ENCODE measurements at regions not wholly inside any gene's neighbourhood (a gene's known extent, or its start where the extent isn't known, plus 50 kb on each side); places are given as distances from the start of the nearest gene placed in this dataset.

DNA sequence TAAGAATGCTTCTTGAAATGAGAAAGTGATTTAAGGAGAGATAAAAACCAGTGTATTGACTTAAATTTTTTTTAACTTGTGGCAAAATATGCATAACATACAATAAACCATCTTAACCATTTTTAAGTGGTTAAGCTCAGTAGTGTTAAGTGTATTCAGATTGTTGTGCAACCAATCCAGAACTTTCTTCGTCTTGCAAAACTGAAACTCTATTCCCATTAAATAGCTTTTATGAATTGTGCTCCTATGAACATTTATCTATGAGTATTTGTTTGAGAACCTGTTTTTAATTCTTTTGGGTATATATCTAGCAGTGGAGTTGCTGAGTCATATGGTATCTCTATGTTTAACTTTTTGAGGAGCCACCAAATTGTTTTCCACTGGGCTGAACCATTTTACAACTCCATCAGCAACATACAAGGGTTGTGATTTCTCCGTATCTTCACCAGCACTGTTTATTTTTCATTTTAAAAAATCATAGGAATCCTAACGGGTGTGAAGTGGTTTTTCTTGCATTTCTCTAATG is 76.6 kb upstream of the ACTBL2 start:
- DNase-seq = no peak
- Histone ChIP-seq H3K4me1 (ENCODE audit: control insufficient read depth in 1 of 2, extremely low read depth in 1 of 2, insufficient read depth in 2 of 2, low read length in 2 of 2) (no peaks in the 10 kb centered on the region), H3K27me3 (replicated peaks in 1 of 2; ENCODE audit: control insufficient read depth in 2 of 2, extremely low read depth in 1 of 2, insufficient read depth in 2 of 2, low read length in 1 of 2) (no peaks in the 10 kb centered on the region), H3K27ac (ENCODE audit: low read length) (no peak overlapping the region), H3K9me3 (no peaks in the 10 kb centered on the region), H3K36me3 (ENCODE audit: control insufficient read depth in 2 of 2, extremely low read depth in 1 of 2, insufficient read depth in 1 of 2, low read length in 1 of 2) (no peaks in the 10 kb centered on the region), H3K4me3 (ENCODE audit: control insufficient read depth in 1 of 2, extremely low read depth in 1 of 2, low read length in 1 of 2) (no peak overlapping the region)
- WGBS (ENCODE audit: insufficient coverage) = no CpG with 5 or more reads among the region's 3 CpGs
- no peak overlapping the region for H3K4me3 Mint-ChIP-seq
- ChIA-PET POLR2A (no interaction called here), CTCF (interaction anchor here in 1 of 2 donors (0.7 kb wide), 1 partner anchor 92 kb away, joined by 3 read pairs; no protein-coding TSS in a partner anchor)
- no peaks in the 10 kb centered on the region for H3K36me3 Mint-ChIP-seq
- no peaks in the 10 kb centered on the region for H3K4me1 Mint-ChIP-seq
- no peak overlapping the region for H3K27ac Mint-ChIP-seq
- no peaks in the 10 kb centered on the region for H3K9me3 Mint-ChIP-seq
- ATAC-seq (replicated peaks in 1 of 4) = no peak
- peaks cover 7 to 10% of the 10 kb centered on the region in 2 donors for H3K27me3 Mint-ChIP-seq

DNA sequence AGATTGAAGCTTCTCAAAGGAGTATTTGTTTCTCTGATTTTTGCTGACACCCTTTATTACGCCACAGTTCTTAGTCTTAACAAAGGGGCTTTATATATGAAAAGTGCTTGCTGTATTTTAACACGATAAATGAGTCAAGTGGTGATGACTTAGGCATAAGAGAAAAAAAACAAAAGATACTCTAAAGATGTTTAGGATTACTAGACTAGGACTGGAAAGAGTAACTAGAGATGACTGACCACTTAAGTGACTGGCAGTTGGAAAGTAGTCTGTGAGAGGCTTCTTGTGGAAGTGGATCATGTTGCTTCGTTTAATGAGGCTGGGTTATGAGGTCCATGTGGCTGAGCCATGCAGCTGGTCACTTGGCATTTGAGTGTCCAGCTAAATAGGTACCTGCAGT is 69.4 kb upstream of the ACTBL2 start:
- Mint-ChIP-seq H3K36me3 (no peaks in the 10 kb centered on the region), H3K4me1 (no peaks in the 10 kb centered on the region), H3K27ac (no peak overlapping the region), H3K4me3 (no peak overlapping the region), H3K9me3 (no peaks in the 10 kb centered on the region), H3K27me3 (peaks cover 0 to 3% of the 10 kb centered on the region in 2 donors)
- Histone ChIP-seq H3K27me3 (replicated peaks in 1 of 2; ENCODE audit: control insufficient read depth in 2 of 2, extremely low read depth in 1 of 2, insufficient read depth in 2 of 2, low read length in 1 of 2) (no peaks in the 10 kb centered on the region), H3K27ac (ENCODE audit: low read length) (no peak overlapping the region), H3K36me3 (ENCODE audit: control insufficient read depth in 2 of 2, extremely low read depth in 1 of 2, insufficient read depth in 1 of 2, low read length in 1 of 2) (no peaks in the 10 kb centered on the region), H3K4me3 (ENCODE audit: control insufficient read depth in 1 of 2, extremely low read depth in 1 of 2, low read length in 1 of 2) (no peak overlapping the region), H3K4me1 (ENCODE audit: control insufficient read depth in 1 of 2, extremely low read depth in 1 of 2, insufficient read depth in 2 of 2, low read length in 2 of 2) (no peaks in the 10 kb centered on the region), H3K9me3 (no peaks in the 10 kb centered on the region)
- DNase-seq (no peak), ATAC-seq (replicated peaks in 1 of 4) (no peak)
- 67% methylated on average over 1 of the region's 3 CpGs for WGBS (ENCODE audit: insufficient coverage)
- ChIA-PET POLR2A (no interaction called here), CTCF (no interaction called here)

- peaks cover 0 to 3% of the 10 kb centered on the region in 2 donors for H3K27me3 Mint-ChIP-seq
Measured at GRCh38 chr5:57551251-57551650, 68.6 kb upstream of the ACTBL2 start.

DNA sequence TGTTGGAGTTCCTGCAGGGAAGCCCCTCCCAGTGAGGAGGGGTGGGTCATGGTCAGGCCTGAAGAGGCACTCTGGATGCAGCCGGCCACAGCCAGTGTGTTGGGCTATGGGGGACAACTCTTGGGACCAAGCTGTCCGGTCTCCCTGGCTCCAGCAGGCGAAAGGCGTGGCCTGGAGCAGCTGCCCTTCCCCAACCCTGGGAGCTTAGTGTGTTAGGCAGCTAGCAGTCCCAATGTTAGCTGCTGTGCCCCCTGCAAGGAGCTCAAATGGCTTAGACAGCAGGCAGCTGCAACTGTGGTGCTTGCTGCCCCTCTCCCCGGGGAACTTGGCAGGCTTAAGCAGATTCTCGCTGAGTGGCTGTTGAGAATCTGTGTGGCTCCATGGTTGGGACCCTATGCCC is 67.5 kb upstream of the ACTBL2 start:
- Mint-ChIP-seq H3K27ac (no peak overlapping the region), H3K4me3 (no peak overlapping the region), H3K27me3 (peaks cover 0 to 3% of the 10 kb centered on the region in 2 donors), H3K36me3 (no peaks in the 10 kb centered on the region), H3K4me1 (no peaks in the 10 kb centered on the region), H3K9me3 (no peaks in the 10 kb centered on the region)
- ATAC-seq (replicated peaks in 1 of 4) (no peak), DNase-seq (no peak)
- POLR2A ChIA-PET = no interaction called here
- Histone ChIP-seq H3K4me3 (ENCODE audit: control insufficient read depth in 1 of 2, extremely low read depth in 1 of 2, low read length in 1 of 2) (no peak overlapping the region), H3K9me3 (no peaks in the 10 kb centered on the region), H3K27me3 (replicated peaks in 1 of 2; ENCODE audit: control insufficient read depth in 2 of 2, extremely low read depth in 1 of 2, insufficient read depth in 2 of 2, low read length in 1 of 2) (no peaks in the 10 kb centered on the region), H3K27ac (ENCODE audit: low read length) (no peak overlapping the region), H3K4me1 (ENCODE audit: control insufficient read depth in 1 of 2, extremely low read depth in 1 of 2, insufficient read depth in 2 of 2, low read length in 2 of 2) (no peaks in the 10 kb centered on the region), H3K36me3 (ENCODE audit: control insufficient read depth in 2 of 2, extremely low read depth in 1 of 2, insufficient read depth in 1 of 2, low read length in 1 of 2) (no peaks in the 10 kb centered on the region)
- CTCF ChIA-PET = no interaction called here
- 94% methylated on average over 5 of the region's 6 CpGs for WGBS (ENCODE audit: insufficient coverage)

More at GRCh38 chr5:57551251-57551650, 68.6 kb upstream of the ACTBL2 start:
- Mint-ChIP-seq H3K27ac (no peak overlapping the region), H3K4me1 (no peaks in the 10 kb centered on the region), H3K4me3 (no peak overlapping the region), H3K36me3 (no peaks in the 10 kb centered on the region), H3K9me3 (no peaks in the 10 kb centered on the region)
- H3K4me1 ChIP-seq (ENCODE audit: control insufficient read depth in 1 of 2, extremely low read depth in 1 of 2, insufficient read depth in 2 of 2, low read length in 2 of 2) = no peaks in the 10 kb centered on the region
- H3K36me3 ChIP-seq (ENCODE audit: control insufficient read depth in 2 of 2, extremely low read depth in 1 of 2, insufficient read depth in 1 of 2, low read length in 1 of 2) = no peaks in the 10 kb centered on the region
- no peak for ATAC-seq (replicated peaks in 1 of 4)
- H3K9me3 ChIP-seq = no peaks in the 10 kb centered on the region
- POLR2A ChIA-PET = no interaction called here
- no CpG with 5 or more reads among the region's 3 CpGs for WGBS (ENCODE audit: insufficient coverage)
- no peak overlapping the region for H3K27ac ChIP-seq (ENCODE audit: low read length)
- CTCF ChIA-PET = interaction anchor here in 1 of 2 donors (0.6 kb wide), 1 partner anchor 354 kb away, joined by 3 read pairs; no protein-coding TSS in a partner anchor
- H3K4me3 ChIP-seq (ENCODE audit: control insufficient read depth in 1 of 2, extremely low read depth in 1 of 2, low read length in 1 of 2) = no peak overlapping the region
- DNase-seq = no peak
- no peaks in the 10 kb centered on the region for H3K27me3 ChIP-seq (replicated peaks in 1 of 2; ENCODE audit: control insufficient read depth in 2 of 2, extremely low read depth in 1 of 2, insufficient read depth in 2 of 2, low read length in 1 of 2)

- Mint-ChIP-seq H3K4me1 (no peaks in the 10 kb centered on the region), H3K27me3 (peaks cover 0 to 3% of the 10 kb centered on the region in 2 donors), H3K36me3 (no peaks in the 10 kb centered on the region), H3K9me3 (no peaks in the 10 kb centered on the region), H3K4me3 (no peak overlapping the region), H3K27ac (no peak overlapping the region)
- CTCF ChIA-PET = no interaction called here
- Histone ChIP-seq H3K9me3 (no peaks in the 10 kb centered on the region), H3K27ac (ENCODE audit: low read length) (no peak overlapping the region), H3K4me3 (ENCODE audit: control insufficient read depth in 1 of 2, extremely low read depth in 1 of 2, low read length in 1 of 2) (no peak overlapping the region), H3K27me3 (replicated peaks in 1 of 2; ENCODE audit: control insufficient read depth in 2 of 2, extremely low read depth in 1 of 2, insufficient read depth in 2 of 2, low read length in 1 of 2) (no peaks in the 10 kb centered on the region), H3K36me3 (ENCODE audit: control insufficient read depth in 2 of 2, extremely low read depth in 1 of 2, insufficient read depth in 1 of 2, low read length in 1 of 2) (no peaks in the 10 kb centered on the region), H3K4me1 (ENCODE audit: control insufficient read depth in 1 of 2, extremely low read depth in 1 of 2, insufficient read depth in 2 of 2, low read length in 2 of 2) (no peaks in the 10 kb centered on the region)
- POLR2A ChIA-PET = no interaction called here
- no peak for ATAC-seq (replicated peaks in 1 of 4)
- DNase-seq = no peak
Measured at GRCh38 chr5:57549566-57549965, 67.0 kb upstream of the ACTBL2 start.

GRCh38 chr5:57540823-57541222 is 58.2 kb upstream of the ACTBL2 start:
- H3K36me3 ChIP-seq (ENCODE audit: control insufficient read depth in 2 of 2, extremely low read depth in 1 of 2, insufficient read depth in 1 of 2, low read length in 1 of 2) = no peaks in the 10 kb centered on the region
- no peak for ATAC-seq (replicated peaks in 1 of 4)
- Mint-ChIP-seq H3K9me3 (no peaks in the 10 kb centered on the region), H3K4me1 (no peaks in the 10 kb centered on the region), H3K27me3 (peaks cover 5 to 16% of the 10 kb centered on the region in 2 donors), H3K4me3 (no peak overlapping the region), H3K36me3 (no peaks in the 10 kb centered on the region), H3K27ac (no peak overlapping the region)
- no peaks in the 10 kb centered on the region for H3K27me3 ChIP-seq (replicated peaks in 1 of 2; ENCODE audit: control insufficient read depth in 2 of 2, extremely low read depth in 1 of 2, insufficient read depth in 2 of 2, low read length in 1 of 2)
- H3K4me1 ChIP-seq (ENCODE audit: control insufficient read depth in 1 of 2, extremely low read depth in 1 of 2, insufficient read depth in 2 of 2, low read length in 2 of 2) = no peaks in the 10 kb centered on the region
- H3K4me3 ChIP-seq (ENCODE audit: control insufficient read depth in 1 of 2, extremely low read depth in 1 of 2, low read length in 1 of 2) = no peak overlapping the region
- no peaks in the 10 kb centered on the region for H3K9me3 ChIP-seq
- no peak for DNase-seq
- WGBS (ENCODE audit: insufficient coverage) = no CpG with 5 or more reads among the region's 2 CpGs
- no peak overlapping the region for H3K27ac ChIP-seq (ENCODE audit: low read length)
- ChIA-PET CTCF (no interaction called here), POLR2A (no interaction called here)

- no peak overlapping the region for H3K4me3 ChIP-seq (ENCODE audit: control insufficient read depth in 1 of 2, extremely low read depth in 1 of 2, low read length in 1 of 2)
- Mint-ChIP-seq H3K27me3 (peaks cover 5 to 16% of the 10 kb centered on the region in 2 donors), H3K9me3 (no peaks in the 10 kb centered on the region), H3K4me1 (no peaks in the 10 kb centered on the region), H3K27ac (no peak overlapping the region), H3K4me3 (no peak overlapping the region), H3K36me3 (no peaks in the 10 kb centered on the region)
- H3K4me1 ChIP-seq (ENCODE audit: control insufficient read depth in 1 of 2, extremely low read depth in 1 of 2, insufficient read depth in 2 of 2, low read length in 2 of 2) = no peaks in the 10 kb centered on the region
- WGBS (ENCODE audit: insufficient coverage) = 86% methylated on average over 2 of the region's 3 CpGs
- H3K27me3 ChIP-seq (replicated peaks in 1 of 2; ENCODE audit: control insufficient read depth in 2 of 2, extremely low read depth in 1 of 2, insufficient read depth in 2 of 2, low read length in 1 of 2) = no peaks in the 10 kb centered on the region
- ChIA-PET POLR2A (no interaction called here), CTCF (no interaction called here)
- H3K36me3 ChIP-seq (ENCODE audit: control insufficient read depth in 2 of 2, extremely low read depth in 1 of 2, insufficient read depth in 1 of 2, low read length in 1 of 2) = no peaks in the 10 kb centered on the region
- no peak for DNase-seq
- H3K27ac ChIP-seq (ENCODE audit: low read length) = no peak overlapping the region
- no peaks in the 10 kb centered on the region for H3K9me3 ChIP-seq
- no peak for ATAC-seq (replicated peaks in 1 of 4)
Measured at GRCh38 chr5:57539281-57539701, 56.7 kb upstream of the ACTBL2 start.
